GM23248 (cell line): ENCODE measurements at regions not wholly inside any gene's neighbourhood (a gene's known extent, or its start where the extent isn't known, plus 50 kb on each side); places are given as distances from the start of the nearest gene placed in this dataset.

Experiments used
- EZH2 ChIP-seq: fragments of 200-600 bp; sonication (generic); IDR thresholded peaks from 2 replicates; pipeline ENCODE4 v1.6.1; 2018; ENCODE audit warnings: antibody characterized with exemption, mild to moderate bottlenecking; ENCODE audit not compliant: insufficient read depth, poor library complexity, severe bottlenecking
- EZH2phosphoT487 ChIP-seq: fragments of 200-600 bp; sonication (generic); IDR thresholded peaks from 2 replicates; pipeline ENCODE4 v1.6.1; 2018; ENCODE audit warnings: antibody characterized with exemption, moderate library complexity, mild to moderate bottlenecking, low read depth; ENCODE audit not compliant: insufficient read depth

- TF ChIP-seq EZH2phosphoT487 = no peak
- TF ChIP-seq EZH2 = no peak
Measured at GRCh38 chr3:194974468-194975135, 288.9 kb downstream of the FAM43A start.
